ENCODE measurements at regions not wholly inside any gene's neighbourhood (a gene's known extent, or its start where the extent isn't known, plus 50 kb on each side); places are given as distances from the start of the nearest gene placed in this dataset.
"Not testable (repeated sequence)": the region's sequence is repeated elsewhere in the genome, so short reads cannot be mapped to it uniquely, and the experiment has no call there.

GRCh38 chr5:34378498-34378897 lies 277.6 kb upstream of the RAI14 start:
- not testable (repeated sequence) for H3K4me3 ChIP-seq (ENCODE audit: low read length); H3K27ac ChIP-seq (ENCODE audit: low read length); DNase-seq; H3K9me3 ChIP-seq (ENCODE audit: control insufficient read depth, low read depth, low read length); H3K27me3 ChIP-seq (ENCODE audit: control insufficient read depth, insufficient read depth, low read length); H3K4me1 ChIP-seq (ENCODE audit: control insufficient read depth, insufficient read depth, low read length); H3K36me3 ChIP-seq (ENCODE audit: control insufficient read depth, insufficient read depth, low read length)
- WGBS (ENCODE audit: insufficient coverage, low lambda C conversion rate) = no CpG with 5 or more reads among the region's 2 CpGs

- not testable (repeated sequence) for H3K4me1 ChIP-seq (ENCODE audit: control insufficient read depth, insufficient read depth, low read length); H3K9me3 ChIP-seq (ENCODE audit: control insufficient read depth, low read depth, low read length); H3K36me3 ChIP-seq (ENCODE audit: control insufficient read depth, insufficient read depth, low read length); H3K27me3 ChIP-seq (ENCODE audit: control insufficient read depth, insufficient read depth, low read length); H3K27ac ChIP-seq (ENCODE audit: low read length); DNase-seq; H3K4me3 ChIP-seq (ENCODE audit: low read length)
- WGBS (ENCODE audit: insufficient coverage, low lambda C conversion rate) = no CpG with 5 or more reads among the region's 3 CpGs
These were observed 267.4 kb upstream of the RAI14 start for GRCh38 chr5:34388754-34389153.

- Histone ChIP-seq H3K27ac (ENCODE audit: low read length) (no peak overlapping the region), H3K9me3 (ENCODE audit: control insufficient read depth, low read depth, low read length) (no peaks in the 10 kb centered on the region), H3K4me1 (ENCODE audit: control insufficient read depth, insufficient read depth, low read length) (no peaks in the 10 kb centered on the region), H3K36me3 (ENCODE audit: control insufficient read depth, insufficient read depth, low read length) (no peaks in the 10 kb centered on the region), H3K4me3 (ENCODE audit: low read length) (no peak overlapping the region), H3K27me3 (ENCODE audit: control insufficient read depth, insufficient read depth, low read length) (no peaks in the 10 kb centered on the region)
- no peak for DNase-seq
These were observed 246.8 kb upstream of the RAI14 start for GRCh38 chr5:34409373-34409772.

GRCh38 chr5:34410411-34411139 lies 245.6 kb upstream of the RAI14 start:
- DNase-seq = no peak
- Histone ChIP-seq H3K9me3 (ENCODE audit: control insufficient read depth, low read depth, low read length) (no peaks in the 10 kb centered on the region), H3K27me3 (ENCODE audit: control insufficient read depth, insufficient read depth, low read length) (no peaks in the 10 kb centered on the region), H3K27ac (ENCODE audit: low read length) (no peak overlapping the region), H3K4me1 (ENCODE audit: control insufficient read depth, insufficient read depth, low read length) (no peaks in the 10 kb centered on the region), H3K4me3 (ENCODE audit: low read length) (no peak overlapping the region), H3K36me3 (ENCODE audit: control insufficient read depth, insufficient read depth, low read length) (no peaks in the 10 kb centered on the region)
- WGBS (ENCODE audit: insufficient coverage, low lambda C conversion rate) = no CpG with 5 or more reads among the region's 2 CpGs

- Histone ChIP-seq H3K27me3 (ENCODE audit: control insufficient read depth, insufficient read depth, low read length) (no peaks in the 10 kb centered on the region), H3K4me1 (ENCODE audit: control insufficient read depth, insufficient read depth, low read length) (no peaks in the 10 kb centered on the region), H3K4me3 (ENCODE audit: low read length) (no peak overlapping the region), H3K36me3 (ENCODE audit: control insufficient read depth, insufficient read depth, low read length) (no peaks in the 10 kb centered on the region), H3K27ac (ENCODE audit: low read length) (no peak overlapping the region), H3K9me3 (ENCODE audit: control insufficient read depth, low read depth, low read length) (no peaks in the 10 kb centered on the region)
- DNase-seq = no peak
These were observed 244.4 kb upstream of the RAI14 start for GRCh38 chr5:34411470-34412346.

GRCh38 chr5:34412736-34413135 lies 243.4 kb upstream of the RAI14 start:
- WGBS (ENCODE audit: insufficient coverage, low lambda C conversion rate) = 40% methylated on average over 1 of the region's 2 CpGs
- H3K9me3 ChIP-seq (ENCODE audit: control insufficient read depth, low read depth, low read length) = no peaks in the 10 kb centered on the region

GRCh38 chr5:34415559-34416198 lies 240.4 kb upstream of the RAI14 start:
- Histone ChIP-seq H3K4me1 (ENCODE audit: control insufficient read depth, insufficient read depth, low read length) (no peaks in the 10 kb centered on the region), H3K36me3 (ENCODE audit: control insufficient read depth, insufficient read depth, low read length) (no peaks in the 10 kb centered on the region), H3K4me3 (ENCODE audit: low read length) (no peak overlapping the region), H3K27ac (ENCODE audit: low read length) (no peak overlapping the region), H3K27me3 (ENCODE audit: control insufficient read depth, insufficient read depth, low read length) (no peaks in the 10 kb centered on the region), H3K9me3 (ENCODE audit: control insufficient read depth, low read depth, low read length) (no peaks in the 10 kb centered on the region)
- 70% methylated on average over 2 of the region's 2 CpGs for WGBS (ENCODE audit: insufficient coverage, low lambda C conversion rate)
- DNase-seq = no peak

More at GRCh38 chr5:34412736-34413135, 243.4 kb upstream of the RAI14 start:
- H3K4me1 ChIP-seq (ENCODE audit: control insufficient read depth, insufficient read depth, low read length) = no peaks in the 10 kb centered on the region
- H3K36me3 ChIP-seq (ENCODE audit: control insufficient read depth, insufficient read depth, low read length) = no peaks in the 10 kb centered on the region
- H3K27ac ChIP-seq (ENCODE audit: low read length) = no peak overlapping the region
- no peak overlapping the region for H3K4me3 ChIP-seq (ENCODE audit: low read length)
- H3K27me3 ChIP-seq (ENCODE audit: control insufficient read depth, insufficient read depth, low read length) = no peaks in the 10 kb centered on the region
- no peak for DNase-seq

GRCh38 chr5:34416501-34417008 lies 239.6 kb upstream of the RAI14 start:
- Histone ChIP-seq H3K27me3 (ENCODE audit: control insufficient read depth, insufficient read depth, low read length) (no peaks in the 10 kb centered on the region), H3K9me3 (ENCODE audit: control insufficient read depth, low read depth, low read length) (no peaks in the 10 kb centered on the region), H3K36me3 (ENCODE audit: control insufficient read depth, insufficient read depth, low read length) (no peaks in the 10 kb centered on the region), H3K4me3 (ENCODE audit: low read length) (no peak overlapping the region), H3K27ac (ENCODE audit: low read length) (no peak overlapping the region), H3K4me1 (ENCODE audit: control insufficient read depth, insufficient read depth, low read length) (no peaks in the 10 kb centered on the region)
- no peak for DNase-seq

GRCh38 chr5:34420191-34420590 lies 235.9 kb upstream of the RAI14 start:
- H3K27ac ChIP-seq (ENCODE audit: low read length); H3K27me3 ChIP-seq (ENCODE audit: control insufficient read depth, insufficient read depth, low read length); H3K36me3 ChIP-seq (ENCODE audit: control insufficient read depth, insufficient read depth, low read length); H3K9me3 ChIP-seq (ENCODE audit: control insufficient read depth, low read depth, low read length); DNase-seq; H3K4me3 ChIP-seq (ENCODE audit: low read length); H3K4me1 ChIP-seq (ENCODE audit: control insufficient read depth, insufficient read depth, low read length): not testable (repeated sequence)
- WGBS (ENCODE audit: insufficient coverage, low lambda C conversion rate) = no CpG with 5 or more reads among the region's 2 CpGs

GRCh38 chr5:34436761-34437501 lies 219.2 kb upstream of the RAI14 start:
- Histone ChIP-seq H3K4me1 (ENCODE audit: control insufficient read depth, insufficient read depth, low read length) (no peaks in the 10 kb centered on the region), H3K9me3 (ENCODE audit: control insufficient read depth, low read depth, low read length) (no peaks in the 10 kb centered on the region), H3K27ac (ENCODE audit: low read length) (no peak overlapping the region), H3K27me3 (ENCODE audit: control insufficient read depth, insufficient read depth, low read length) (no peaks in the 10 kb centered on the region), H3K36me3 (ENCODE audit: control insufficient read depth, insufficient read depth, low read length) (no peaks in the 10 kb centered on the region), H3K4me3 (ENCODE audit: low read length) (no peak overlapping the region)
- WGBS (ENCODE audit: insufficient coverage, low lambda C conversion rate) = 100% methylated on average over 1 of the region's 4 CpGs
- no peak for DNase-seq
